HG02642 (cell line): ENCODE measurements at regions not wholly inside any gene's neighbourhood (a gene's known extent, or its start where the extent isn't known, plus 50 kb on each side); places are given as distances from the start of the nearest gene placed in this dataset.

ENCODE experiments used
- ATAC-seq: cut with Tn5 transposase; IDR thresholded peaks from one replicate; pipeline ENCODE4 v1.9.1; 2021; ENCODE audit warnings: mild to moderate bottlenecking; ENCODE audit not compliant: unreplicated experiment, poor library complexity

DNA sequence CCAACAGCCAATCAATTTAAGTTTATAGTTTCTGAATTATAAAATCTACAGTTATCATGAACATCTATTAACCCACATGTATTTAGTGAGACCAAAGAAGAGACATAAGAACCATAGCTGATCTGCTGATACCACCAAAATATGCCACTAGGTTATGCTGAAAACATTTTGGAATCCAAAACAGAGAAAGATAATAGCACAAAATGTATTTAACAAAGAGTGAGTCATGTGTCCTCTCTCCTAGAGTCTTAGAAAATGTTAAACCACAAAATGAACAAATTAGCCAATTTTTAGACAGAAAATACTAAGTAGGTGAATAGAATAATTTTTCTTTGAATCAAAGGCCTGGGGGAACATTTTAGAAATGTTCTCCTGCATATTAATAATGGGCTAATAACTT is 527.5 kb downstream of the GPAM start:
- no peak for ATAC-seq

DNA sequence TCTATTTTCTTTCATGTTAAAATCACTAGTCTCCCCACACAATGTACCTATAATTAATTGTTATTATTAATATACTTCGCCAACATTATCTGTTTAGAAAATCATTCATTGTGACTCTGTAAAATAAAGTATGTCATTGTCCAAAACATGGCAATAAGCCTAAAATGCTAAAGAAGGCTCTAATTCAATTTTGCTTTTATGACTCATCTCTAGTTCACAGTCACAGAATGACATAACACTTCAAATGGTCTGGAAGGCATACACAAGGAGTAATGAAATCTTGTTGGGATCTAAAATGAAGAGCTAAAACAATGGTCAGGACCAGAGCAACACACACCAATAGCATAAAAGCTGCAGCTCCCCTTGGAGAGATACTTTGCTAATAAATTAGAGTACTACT is 505.8 kb downstream of the GPAM start:
- ATAC-seq, result no peak

DNA sequence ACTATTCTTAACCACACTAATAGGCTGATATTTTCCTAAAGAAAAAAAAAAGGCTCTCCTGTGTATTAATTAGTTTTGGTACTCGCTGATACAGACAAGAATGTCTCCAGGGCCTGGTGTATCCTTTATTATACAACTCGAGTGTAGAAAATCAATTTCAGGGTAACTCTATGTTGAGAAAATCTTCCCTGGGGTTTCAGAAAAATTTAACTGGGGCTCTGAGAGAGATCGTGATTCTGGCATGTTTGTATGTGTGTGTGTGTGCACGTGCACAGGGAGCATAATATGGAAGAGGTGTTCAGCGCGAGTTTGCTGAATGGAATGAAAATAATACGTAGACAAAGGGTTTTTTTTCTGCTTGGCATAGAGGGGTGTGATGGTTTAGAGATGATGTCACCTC is 496.8 kb downstream of the GPAM start:
- ATAC-seq, result no peak

DNA sequence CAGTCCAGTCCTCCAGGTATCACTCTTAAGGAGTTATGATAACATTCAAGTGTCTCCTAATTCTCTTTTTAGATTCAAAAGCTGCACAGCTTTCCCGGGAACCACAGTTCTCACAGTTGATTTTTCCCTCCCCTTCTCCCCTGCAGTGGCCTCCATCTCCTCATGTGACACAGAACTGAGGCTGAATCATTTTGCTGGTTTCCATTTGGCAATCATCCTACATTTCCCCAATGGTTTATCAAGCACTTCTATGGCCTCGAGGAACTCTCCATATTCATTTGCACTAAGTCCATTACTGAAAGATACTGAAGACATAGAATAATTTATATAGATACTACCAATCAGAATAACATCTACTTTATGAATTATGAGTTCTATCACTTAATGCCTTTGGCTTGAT is 484.9 kb downstream of the GPAM start:
- ATAC-seq, result no peak

DNA sequence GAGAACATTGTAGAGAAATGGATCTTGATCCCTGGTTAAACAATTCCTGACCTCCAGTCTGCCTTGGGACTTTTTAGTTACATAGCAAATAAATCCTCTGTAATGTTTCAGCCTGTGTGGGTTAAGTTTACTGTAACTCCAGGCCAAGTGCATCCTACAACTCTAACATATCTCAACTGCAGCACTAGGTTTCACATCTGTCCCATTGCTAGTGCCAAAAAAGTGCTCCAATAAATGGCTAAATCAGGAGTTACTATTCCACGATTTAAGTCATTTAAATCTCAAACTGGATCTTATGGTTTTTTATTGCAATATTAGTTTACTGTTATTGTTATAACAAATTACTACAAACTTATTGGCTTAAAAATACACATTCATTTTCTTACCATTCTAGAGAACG is 479.6 kb downstream of the GPAM start:
- no peak for ATAC-seq

DNA sequence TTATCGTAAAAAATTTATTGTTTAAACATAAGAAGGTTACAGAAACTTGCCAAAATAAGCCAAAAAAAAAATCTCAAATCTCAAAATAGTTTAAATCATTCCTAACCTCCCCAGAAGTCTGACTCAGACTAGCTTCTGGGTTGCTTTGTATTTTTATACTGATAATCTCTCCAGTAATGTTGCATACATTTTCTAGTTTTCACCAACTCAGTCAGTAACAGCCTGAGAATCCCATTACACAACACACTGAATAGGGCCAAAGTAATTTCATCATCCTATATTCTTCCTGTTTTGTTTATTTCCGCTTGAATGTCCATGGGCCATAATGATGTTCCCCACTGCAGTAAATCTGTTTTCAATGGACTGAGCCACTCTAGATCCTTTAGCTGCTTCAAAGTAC is 478.5 kb downstream of the GPAM start:
- no peak for ATAC-seq

DNA sequence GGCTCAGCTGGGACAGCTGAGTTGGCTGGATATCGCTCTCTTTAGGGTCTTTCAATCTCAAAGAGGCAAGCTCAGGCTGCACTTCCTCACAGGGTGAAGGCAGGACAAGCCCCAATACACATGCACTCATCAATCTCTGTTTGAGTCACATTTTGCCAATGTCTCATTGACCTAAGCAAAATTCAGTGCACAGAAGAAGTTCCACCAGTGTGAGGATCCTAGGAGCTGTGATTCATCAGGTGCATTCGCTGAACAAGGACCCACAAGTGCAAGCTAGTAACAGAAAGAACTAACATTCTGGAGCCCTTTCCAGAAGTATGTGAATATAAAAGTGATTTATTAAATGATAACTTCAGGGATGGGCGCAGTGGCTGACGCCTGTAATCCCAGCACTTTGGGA is 477.2 kb downstream of the GPAM start:
- ATAC-seq, result no peak

DNA sequence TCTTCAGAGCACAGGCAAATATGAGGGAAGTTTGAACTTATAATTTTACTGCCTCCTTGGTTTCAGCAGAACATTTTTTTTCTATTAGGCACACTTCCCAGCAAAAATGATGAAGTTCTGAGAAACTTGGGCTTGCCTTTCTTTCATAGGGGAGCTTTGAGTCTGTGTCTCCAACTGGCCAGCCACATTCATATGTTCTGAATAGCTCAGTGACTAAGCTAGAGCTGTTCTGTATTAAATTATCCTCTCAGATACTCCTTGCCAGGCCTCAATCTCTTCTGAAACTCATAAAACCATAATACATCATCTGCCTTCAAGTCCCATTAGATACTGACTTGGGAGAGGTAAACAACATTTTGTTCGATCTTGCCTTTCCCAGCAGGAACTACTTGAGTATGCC is 476.5 kb downstream of the GPAM start:
- no peak for ATAC-seq

DNA sequence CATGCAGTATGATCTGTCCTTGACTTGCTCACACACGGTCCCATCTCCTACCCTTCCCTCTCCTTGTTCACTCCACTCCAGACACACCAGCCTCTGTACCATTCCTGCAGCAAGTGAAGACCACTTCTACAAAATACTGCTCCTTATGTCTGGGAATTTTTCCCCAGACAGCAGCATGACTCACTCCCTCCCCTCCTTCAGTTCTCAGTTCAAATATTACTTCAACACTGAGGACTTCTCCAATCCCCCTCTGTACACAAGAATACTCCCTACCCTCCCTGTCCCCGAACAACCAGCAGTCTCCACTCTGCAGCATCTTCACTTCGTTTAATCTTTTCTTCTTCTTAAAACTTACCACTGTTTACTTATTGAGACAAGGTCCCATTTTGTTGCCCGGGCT is 474.0 kb downstream of the GPAM start:
- no peak for ATAC-seq

DNA sequence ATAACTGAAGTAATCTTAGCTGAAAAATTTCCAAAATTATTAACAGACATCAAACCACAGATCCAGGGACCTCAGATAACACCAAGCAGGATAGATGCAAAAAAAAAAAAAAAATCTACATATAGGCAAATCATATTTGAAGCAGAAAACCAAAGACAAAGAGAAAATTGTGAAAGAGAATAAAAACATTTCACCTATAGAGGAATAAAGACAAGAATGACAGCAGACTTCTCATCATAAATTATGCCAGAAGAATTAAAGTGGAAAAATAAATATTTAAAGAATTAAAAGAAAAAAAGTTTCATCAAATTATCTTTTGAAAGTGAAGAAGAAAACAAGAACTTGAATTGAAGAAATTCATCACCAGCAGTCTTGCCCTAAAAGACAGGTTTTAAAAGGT is 467.5 kb downstream of the GPAM start:
- no peak for ATAC-seq

DNA sequence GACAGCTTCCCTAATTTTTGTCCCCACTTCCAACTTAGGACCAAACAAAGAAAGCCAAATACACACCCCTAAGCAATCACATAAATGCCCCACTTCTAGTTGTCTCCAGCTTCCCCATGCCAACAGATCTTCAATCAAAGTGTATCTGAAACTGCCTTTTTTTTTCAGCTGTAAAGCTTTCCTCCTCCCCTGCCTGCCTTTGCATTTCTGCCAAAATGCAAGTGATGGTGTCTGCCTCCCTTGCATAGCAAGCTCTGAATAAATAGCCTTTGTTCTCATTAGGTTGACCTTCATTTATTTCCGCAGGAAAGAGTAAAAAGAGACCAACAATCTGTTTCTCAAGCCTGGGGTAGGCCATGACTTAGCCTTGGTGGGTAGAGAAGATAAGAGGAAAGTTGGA is 459.4 kb downstream of the GPAM start:
- ATAC-seq, result no peak

DNA sequence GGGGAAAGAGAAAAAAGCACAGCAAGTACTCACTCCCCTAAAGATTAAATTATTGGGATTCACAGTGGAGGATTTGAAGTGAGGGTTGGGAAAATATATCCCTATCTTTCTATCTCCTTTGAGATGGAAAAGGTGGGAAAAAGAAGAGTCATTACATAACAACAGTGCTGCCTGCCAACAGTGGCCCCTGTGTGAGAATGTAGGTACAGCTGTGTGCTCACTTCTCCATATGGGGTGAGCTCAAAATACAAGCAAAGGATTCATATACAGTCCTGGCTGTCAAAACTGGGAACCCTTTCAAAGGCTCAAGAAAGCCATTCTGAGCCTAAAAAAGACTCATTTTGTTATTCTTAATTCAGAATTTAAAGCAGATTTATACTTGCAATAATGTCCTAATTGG is 458.5 kb downstream of the GPAM start:
- ATAC-seq, result no peak

DNA sequence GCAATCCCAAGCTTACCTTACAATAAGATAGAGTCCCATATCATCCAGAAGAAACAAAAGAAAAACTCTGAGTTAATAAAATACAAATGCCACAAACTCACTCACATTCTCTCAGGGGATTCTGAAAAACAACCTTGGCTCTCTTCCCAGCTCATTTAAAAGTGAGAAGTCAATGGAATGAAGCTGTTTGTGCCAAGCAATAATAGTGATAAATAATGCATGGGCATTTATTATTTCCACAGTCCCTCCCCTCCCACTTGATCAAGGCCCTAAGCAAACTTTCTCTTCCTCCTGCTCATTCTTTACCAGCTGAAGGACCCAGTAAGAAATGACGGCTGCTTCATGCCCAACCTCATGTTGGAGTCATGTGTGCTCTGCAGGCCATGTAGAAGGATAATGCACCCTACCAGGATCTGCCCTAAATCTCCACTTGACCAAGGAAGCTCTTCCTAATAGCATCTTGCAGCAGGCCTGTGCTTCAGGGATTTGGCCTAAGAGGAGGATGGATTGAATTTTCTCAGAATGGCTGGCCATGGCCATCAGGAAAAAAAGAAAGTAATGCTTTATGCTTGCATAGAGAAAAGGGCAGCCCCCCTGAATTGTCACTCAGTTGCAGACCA is 451.3 kb downstream of the GPAM start:
- no peak for ATAC-seq

DNA sequence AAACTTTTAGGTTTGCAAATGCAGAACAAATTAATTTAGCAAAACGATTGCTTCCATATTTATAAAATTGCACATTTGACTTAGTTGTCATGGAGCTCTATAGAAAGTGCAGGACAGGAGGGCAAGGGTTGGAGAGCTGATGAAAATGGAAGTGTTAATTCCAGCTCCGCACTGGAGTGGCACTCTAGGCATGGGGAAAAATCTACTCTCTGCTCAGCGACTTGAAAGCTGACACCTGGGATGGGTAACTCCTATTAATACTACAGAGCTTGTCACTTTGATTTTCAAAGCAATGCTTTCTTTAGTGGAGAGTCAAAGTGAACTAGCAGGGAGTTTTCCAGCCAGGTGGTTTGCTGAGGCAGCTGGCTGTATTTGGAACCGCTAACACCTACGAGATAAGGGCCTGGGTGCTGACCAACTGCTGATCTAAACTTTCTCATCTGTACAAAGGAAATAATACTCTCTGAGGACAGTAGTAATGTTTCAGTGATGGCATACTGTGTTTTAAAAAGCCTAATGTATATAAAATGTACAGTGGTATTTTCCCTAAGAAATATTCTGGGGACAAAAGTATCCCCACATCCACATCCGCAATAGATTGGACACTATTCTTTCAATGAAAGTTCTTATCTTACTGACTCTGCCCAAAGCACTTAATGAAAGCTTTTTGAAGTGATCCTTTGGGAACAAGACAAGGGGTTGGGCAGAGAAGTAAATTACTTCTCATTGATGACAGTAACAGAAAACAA is 444.3 kb downstream of the GPAM start:
- no peak for ATAC-seq

DNA sequence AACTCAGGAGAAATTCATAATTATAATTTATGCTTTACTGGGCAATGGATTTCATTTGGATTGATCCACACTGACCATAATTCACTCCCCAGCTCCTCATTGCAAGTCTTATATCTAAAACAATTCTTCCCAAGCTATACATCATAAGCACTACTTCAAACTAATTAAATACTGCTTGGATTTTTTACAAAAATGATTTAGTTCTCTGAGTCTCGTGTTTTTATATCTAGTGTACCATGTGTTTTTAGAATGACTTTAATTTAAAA is 443.8 kb downstream of the GPAM start:
- no peak for ATAC-seq

DNA sequence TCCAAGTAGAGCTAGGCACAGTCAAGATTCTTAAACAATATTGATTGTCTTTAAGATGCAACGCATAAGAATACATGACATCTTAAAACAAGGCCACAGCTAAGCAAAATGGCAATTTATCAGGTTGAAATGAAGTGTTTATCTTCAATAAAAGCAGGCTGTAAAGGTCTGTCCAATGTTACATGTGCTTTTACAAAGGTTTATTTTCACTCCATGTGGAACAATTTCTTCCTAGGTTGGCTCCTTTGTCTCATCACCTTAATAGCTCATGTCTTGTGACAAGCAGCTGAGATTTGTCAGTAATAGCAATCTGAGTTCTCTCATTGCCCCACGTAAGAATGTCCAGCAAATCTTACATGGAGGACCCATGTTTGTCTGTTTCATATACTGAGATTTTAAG is 437.6 kb downstream of the GPAM start:
- no peak for ATAC-seq

DNA sequence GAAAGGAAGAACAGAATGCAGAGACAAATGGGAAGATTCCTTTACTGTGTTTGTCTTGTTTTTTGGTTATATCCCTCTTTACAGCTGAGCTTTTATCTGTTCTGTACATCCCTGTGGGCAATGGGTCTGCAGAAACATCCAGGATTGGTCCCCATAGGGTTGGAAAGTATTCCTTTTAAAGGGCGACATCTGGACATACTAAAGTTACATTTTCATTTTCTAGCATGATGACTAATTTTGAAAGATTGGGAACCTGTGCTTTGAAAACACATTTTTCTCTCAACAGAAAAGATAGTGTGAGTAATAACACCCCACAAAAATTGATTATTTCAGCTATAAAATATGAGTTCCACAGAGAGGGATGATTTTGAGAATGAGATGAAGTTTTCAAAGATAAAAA is 435.8 kb downstream of the GPAM start:
- ATAC-seq, result no peak

DNA sequence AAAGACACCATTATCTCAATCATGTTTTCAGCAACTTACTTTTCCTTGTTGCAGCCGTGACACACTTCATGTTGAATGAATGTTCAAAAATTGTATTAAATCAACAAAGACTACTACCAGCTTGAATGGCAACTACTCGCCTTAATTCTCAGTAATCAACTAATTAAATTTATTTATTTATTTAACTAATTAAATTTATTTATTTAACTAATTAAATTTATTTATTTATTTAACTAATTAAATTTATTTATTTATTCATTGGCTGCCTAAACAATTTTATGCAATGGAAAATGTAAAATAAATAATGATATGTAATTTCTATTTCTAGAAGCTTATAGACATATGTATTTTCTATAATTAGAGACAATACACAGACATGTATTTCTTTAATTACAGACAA is 435.4 kb downstream of the GPAM start:
- no peak for ATAC-seq

DNA sequence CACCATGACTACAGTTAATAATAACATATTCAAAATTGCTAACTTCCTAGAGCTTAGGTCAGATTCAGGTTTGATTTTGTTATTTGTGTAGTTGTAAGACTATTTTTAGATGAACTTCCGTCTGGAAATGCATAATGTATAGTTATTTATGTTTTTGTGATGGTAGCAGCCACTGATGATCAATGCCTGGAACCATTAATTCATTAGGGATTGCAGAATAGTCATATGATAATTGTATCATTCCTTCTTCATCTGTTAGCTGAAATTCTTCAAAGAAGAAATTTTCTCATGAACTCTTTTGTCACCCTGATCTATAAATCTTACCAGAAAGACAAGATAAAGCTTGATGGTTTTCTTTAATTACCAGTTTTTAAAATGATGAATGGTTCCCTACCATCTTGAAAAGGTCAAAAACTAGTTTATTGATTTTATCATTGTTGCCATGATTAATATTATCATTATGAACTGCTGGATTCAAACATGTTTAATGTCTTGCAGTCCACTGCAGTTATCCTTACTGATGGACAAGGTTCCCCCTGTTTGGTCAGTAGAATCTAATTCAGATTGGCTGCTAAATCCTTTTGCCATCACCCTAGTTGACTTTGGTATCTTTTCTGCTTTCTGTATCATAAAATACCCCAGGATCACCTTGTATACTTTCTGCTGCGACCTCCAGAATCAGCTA is 433.3 kb downstream of the GPAM start:
- no peak for ATAC-seq

DNA sequence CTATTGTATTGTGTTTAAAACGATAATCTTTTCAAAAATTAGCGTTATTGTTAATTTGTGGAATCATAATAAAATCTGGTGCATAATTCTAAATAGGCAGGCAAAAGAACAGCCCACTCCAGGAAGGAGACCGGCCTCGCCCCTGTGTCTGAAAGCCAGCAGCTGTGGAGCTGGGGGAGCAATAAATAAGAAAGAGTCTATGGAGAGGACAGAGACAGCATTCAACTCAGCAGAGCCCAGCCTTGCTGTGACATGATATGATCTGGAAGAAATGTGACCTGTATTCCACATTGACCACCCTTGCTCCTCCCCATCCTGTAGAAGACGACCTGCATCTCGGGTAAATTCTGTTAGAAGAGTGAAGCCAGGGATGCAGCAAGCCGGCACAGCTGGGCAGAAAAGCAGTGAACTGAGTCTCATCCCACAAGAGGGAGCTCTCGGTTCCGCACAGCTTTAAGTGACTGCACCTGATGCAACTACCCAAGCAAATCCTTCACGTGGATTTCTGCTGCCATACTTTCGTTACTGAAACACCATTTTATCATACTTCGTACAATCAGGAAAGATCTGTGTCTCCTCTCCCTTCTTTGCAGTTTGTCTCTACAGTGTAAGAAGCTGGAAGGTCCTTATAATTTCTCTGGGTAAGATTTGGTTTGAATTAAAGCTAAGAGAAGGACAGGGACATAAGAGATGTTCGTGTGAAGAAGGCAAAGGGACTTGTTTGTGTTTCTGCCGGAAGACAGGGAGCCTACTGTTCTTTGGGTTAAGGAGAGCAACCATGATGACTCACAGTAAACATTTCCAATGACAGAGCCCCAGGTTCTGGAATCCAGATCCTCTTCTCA is 427.1 kb downstream of the GPAM start:
- ATAC-seq, result no peak

DNA sequence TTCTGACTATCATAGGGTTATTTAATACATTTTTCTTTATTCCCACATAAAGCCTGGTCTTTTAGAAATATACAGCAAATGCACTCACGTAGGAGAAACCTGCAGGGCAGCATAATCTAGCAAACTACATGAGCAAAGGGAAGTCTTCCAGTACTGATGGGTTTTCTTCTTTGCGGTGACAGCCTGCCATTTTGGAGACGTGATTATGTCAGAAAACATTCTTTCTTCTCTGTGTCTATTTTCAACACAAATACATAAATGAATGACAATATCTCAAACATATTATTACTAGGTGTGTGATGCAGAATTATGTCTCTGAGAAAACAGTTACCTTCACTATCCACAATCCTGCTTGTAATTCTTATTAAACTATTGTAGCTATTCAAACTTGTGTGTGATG is 425.0 kb downstream of the GPAM start:
- ATAC-seq, result no peak
